ENCODE measurements at regions not wholly inside any gene's neighbourhood (a gene's known extent, or its start where the extent isn't known, plus 50 kb on each side); places are given as distances from the start of the nearest gene placed in this dataset.

DNA sequence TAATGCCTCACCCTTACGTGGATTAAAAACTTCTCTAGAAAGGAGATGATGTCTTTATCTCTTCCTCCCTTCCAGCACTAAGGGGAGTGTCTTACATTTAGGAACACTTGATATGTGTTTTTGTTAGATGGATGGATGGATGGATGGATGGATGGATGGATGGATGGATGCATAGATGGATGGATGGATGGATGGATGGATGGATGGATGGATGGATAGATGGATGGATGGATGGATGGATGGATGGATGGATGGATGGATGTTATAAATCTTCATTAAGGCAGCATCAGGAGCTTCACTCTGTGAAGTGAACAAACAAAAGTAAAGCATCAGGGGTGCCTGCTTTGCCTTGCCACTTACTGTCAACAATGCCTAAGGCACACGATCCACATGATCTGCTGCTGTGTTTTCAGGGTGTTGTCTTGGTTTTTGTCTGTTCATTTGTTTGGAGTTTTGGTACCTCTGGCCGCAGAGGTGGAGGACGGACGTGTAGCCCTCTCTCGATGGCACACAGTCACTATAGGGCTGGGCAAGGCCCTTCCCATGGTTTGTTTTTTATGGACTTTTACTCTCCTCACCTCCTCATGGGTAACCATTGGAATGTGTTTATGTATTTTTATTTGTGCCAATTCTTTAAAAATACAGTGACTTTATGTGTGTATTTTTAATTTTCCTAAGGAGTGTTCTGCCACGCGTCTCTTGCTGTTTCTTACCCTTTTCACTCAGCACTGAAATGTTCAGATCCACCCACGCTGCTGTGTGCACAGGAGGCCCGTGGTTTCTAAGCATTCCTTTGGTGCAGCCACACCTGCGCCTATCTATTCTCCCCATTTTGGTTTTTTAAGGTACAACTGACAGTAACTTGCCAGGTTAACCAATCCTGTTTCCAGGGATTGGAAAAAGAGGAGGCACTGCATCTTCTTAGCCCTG, 91.8 kb upstream of the ENPP6 start:
- no peak for DNase-seq

- DNase-seq, result no peak
These were observed 89.3 kb upstream of the ENPP6 start for GRCh38 chr4:184306949-184307348.

DNA sequence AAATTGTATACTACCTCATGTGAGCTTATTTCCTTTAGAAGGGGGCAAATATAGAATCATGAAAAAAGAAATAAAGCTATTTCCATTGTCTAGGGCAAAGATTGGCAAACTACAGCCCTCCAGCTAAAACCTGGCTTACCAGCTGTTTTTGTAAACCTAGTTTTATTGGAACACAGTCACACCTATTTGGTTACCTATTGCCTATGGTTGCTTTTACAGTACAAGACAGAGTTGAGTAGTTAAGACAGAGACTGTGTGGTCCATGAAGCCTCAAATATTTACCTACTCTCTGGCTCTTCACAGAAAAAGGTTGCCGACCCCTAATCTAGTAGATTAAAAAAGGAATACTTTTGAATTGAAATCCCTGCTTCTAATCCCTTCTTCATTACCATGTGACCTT, 88.8 kb upstream of the ENPP6 start:
- DNase-seq, result no peak

- DNase-seq, result no peak
These were observed 83.1 kb upstream of the ENPP6 start for GRCh38 chr4:184300816-184301215.

DNA sequence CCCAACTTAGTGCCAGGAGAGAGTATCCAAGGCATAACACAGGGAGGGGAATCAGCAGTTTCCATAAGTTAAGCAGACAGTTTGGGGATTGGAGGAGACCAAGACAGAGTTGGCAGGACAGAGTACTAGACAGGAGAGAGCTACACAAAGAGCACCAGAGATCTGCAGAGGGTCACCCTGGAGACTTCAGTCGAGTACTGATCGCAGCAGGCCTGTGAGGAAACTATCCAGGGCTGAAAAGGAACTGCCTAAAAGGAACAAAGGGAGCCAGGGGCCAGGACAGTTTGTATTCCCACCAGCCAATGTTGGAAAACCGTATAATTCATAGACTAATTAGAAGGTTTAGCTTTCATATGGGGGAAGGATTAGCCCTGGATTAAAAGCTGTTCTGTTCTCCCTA, 80.6 kb upstream of the ENPP6 start:
- DNase-seq, result no peak

- no peak for DNase-seq
These were observed 77.5 kb upstream of the ENPP6 start for GRCh38 chr4:184295206-184295605.

DNA sequence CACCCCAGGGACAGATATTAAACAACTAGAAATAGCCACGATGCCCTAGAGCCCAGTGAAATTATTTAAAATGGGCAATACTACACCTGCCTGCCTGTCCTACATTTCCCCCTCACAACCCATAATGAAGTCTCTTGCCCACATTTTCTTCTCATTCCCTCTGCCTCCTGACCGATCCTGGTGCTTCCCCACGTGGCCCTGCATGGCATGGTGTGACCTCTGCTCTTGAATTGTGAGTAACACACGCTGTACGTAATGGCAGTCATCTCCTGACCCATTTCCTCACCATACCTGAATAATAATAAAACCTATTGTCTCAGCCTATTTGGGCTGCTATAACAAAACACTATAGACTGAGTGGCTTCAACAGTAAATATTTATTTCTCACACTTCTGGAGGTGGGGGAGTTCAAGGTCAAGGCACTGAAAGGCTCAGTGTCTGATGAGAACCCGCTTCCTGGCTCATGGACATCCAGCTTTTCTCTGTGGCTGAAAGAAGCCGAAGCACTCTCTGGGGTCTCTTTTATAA, 77.0 kb upstream of the ENPP6 start:
- DNase-seq, result no peak

DNA sequence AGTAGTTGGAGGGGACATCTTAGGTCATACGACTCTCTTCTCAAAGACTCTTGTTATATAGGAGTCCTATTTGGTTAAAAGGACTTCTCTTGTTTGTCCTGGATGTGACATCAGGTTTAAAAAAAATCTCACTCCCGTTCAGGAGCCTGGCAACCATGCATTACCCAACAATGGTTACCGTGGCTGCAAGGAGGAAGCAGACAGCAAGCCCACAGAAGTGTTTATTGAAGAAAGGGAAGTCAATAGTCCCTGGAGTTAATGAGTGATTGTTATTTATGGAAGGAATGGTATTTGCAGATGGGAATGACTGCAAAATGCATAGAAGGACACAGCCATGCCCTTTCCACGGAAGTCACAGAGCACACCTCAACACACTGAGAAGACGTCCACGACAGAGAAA, 75.9 kb upstream of the ENPP6 start:
- DNase-seq, result peak in 1 of 2 donors; percentile 56

GRCh38 chr4:184292877-184293276, 75.2 kb upstream of the ENPP6 start:
- no peak for DNase-seq

DNA sequence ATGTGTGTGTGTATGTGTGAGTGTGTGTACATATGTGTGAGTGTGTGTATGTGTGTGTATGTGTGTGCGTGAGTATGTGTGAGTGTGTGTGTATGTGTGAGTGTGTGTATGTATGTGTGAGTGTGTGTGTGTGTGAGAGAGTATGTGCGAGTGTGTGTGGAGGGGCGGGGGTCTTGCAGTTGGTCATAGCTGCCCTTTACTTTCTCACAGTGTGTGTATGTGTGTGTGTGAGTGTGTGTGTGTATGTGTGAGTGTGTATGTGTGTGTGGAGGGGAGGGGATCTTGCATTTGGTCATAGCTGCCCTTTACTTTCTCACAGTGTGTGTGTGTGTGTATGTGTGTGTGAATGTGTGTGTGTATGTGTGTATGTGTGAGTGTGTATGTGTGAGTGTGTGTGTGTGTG, 74.8 kb upstream of the ENPP6 start:
- DNase-seq, result no peak

DNA sequence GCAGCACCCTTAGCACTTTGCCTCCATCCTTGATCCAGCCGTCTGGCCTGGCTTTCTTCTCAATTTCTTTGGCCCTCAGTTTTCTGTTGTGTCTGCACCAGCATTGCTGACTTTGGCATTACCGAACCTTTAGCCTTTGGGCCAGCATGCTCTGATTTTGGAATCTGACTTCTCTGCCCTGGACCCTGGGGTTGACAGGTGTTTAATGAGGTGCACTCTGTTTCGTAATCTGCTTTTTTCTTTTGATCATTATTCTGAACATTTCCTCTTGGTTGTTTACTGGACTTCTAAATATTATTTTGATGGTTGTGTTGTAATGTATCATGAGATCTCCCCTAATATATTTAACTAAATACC, 71.5 kb upstream of the ENPP6 start:
- no peak for DNase-seq

- DNase-seq, result no peak
These were observed 70.9 kb upstream of the ENPP6 start for GRCh38 chr4:184288451-184289178.

DNA sequence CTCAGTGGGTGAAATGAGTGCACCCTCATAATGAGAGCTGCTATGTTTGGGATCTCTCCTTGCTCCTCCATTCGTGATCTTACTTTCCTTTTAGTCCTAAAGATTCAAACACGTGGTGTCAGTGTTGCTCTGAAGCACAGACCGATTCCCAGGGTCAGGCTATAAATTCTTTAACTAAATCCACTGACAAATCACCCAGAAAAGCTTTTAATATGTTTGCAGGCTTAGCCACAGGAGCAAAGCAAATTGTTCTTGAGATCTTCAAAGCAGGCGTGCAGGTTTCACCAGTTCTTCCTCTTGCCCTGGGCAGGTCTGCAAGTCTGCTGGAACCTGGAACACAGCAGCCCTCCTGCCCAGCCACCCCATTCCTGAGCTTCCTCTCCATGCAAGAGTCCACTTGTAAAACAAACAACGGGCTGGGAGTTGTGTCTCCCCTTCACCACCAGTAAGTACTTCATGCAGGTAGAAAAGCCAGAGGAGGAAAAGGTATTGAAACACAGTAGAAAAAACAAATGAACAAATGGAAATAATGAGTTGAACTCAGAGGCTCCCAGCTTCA, 70.1 kb upstream of the ENPP6 start:
- DNase-seq, result no peak

- DNase-seq, result no peak
These were observed 68.7 kb upstream of the ENPP6 start for GRCh38 chr4:184286358-184286757.

DNA sequence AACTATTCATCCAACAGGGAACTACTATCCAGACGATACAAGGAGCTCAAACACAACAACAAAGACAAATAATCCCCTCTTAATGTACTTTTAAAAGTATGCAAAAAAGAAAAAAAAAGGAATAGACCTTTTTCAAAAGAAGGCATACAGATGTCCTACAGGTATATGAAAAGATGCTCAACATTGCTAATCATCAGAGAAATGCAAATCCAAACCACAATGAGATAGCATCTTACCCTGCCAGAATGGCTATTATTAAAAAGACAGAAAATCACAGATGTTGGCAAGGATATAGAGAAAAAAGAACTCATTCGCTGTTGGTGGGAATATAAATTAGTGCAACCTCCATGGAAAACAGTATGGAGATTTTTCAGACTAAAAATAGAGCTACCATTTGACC, 67.1 kb upstream of the ENPP6 start:
- no peak for DNase-seq

DNA sequence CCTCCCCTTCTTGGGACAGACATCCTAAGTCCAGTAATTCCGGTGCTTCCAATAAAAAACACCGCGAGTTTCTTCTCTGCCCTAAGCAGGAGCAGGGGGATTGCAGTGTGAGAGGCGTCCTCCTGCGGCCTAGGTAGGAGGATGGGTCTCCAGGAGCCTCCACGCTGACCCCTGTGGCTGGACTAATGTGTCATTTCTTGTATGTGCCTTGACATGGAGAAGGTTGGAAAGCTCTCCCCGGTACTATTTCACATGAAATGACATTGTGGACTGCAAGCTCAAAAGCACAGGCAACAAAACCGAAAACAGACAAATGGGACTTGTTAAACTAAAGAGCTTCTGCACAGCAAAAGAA, 66.6 kb upstream of the ENPP6 start:
- DNase-seq, result no peak

DNA sequence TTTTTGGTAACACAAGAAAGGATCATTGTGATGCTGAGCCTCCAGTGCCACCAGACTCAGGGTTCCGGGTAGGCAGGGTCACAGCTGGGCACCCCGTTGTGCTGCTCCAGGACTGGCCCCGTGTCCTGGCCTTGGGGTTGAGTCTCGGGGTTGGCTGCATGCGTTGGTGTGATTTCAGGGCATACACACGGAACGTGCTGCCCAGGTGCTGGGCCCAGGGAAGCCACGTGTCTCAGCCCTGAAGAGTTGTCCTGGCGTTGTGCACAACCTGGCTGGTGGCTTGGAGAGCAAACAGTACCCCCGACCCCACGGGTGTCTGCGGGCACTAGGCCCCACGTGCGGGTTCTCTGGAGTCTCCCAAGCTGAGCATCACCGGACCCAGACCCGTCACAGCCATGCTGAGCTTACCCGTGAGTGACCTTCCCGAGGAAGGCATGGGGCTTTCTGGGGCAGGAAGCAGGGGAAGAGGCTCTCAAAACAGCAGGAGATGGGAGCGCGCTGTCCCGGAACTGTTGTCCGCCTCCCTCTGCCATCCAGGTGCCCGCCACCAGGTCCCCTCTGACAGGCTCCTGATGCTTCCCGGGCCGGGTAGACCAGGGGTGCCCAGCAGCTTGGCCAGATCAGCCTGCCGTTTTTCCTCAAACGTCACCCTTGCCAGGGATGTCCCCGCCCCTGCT, 66.1 kb upstream of the ENPP6 start:
- DNase-seq, result no peak

GRCh38 chr4:184282895-184283654, 65.4 kb upstream of the ENPP6 start:
- no peak for DNase-seq

DNA sequence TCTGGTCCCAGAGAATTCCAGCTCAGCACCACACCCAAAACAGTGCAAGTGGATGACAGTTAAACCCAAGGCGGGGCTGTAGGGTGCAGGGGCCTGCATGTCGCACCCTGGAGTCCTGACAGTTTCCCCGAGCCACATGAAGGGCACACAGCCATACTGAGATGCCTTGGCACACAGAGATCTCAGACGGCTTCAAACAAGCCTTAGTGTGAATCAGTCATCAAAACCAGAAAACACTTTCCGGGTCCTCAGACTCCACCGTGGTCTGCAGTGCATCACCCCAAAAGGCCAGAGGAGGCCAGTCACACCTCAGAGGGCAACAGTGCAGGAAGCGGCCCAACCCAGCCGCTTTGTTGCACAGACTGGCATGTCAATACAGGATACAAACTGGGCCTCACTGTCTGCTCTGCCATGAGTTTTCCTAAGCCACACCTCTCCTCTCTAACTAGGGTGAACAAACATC, 64.6 kb upstream of the ENPP6 start:
- peak; percentile 40 to 47 for DNase-seq

DNA sequence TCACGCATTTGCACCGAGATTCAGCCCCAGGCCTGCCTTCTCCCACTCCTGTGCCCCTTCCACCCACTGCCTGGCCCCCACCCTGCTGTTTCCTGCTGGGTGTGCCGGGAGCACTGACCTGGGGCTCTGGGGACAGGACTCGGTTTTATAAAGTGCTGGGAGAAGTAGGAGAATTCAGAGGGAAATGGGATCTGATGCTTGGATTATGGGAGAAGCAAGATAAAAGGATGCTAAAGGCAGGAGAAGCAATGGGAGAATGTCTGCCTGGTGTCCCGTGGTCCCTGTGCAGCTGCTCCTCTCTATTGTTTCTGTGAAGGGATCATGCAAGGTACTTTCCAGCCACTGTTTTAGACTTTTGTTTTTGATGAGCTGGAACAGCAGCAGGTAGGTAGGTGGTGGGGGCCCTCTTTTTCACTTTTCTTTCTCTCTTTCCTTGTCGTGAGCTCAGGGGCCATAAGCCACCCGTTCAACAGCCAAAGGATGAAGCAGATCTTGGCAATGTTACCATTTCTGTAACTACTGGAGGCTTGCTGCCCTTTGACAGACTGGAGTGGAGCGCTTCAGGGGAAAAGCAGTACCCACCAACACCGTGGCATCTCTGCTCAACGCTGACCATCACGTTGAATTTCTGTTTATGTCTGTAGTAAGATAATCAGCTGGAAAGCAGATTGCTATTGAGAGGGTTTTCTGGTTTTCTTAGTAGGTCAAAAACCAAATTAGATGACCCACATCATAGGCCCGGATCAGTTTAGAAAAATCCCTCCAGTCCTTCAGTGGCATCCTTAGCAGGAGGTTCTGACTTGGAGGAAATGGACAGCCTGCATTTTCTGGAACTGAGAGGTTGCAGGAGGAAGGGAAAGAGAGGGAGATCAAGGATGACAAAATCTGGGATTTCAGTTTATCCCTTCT, 63.8 kb upstream of the ENPP6 start:
- no peak for DNase-seq

- DNase-seq, result peak; percentile 18 to 51
These were observed 63.0 kb upstream of the ENPP6 start for GRCh38 chr4:184280591-184281071.

All from CD4-positive, alpha-beta T cell treated with Interleukin-1 beta for 1 hour (primary cell).